ENCODE measurements at regions not wholly inside any gene's neighbourhood (a gene's known extent, or its start where the extent isn't known, plus 50 kb on each side); places are given as distances from the start of the nearest gene placed in this dataset.

DNA sequence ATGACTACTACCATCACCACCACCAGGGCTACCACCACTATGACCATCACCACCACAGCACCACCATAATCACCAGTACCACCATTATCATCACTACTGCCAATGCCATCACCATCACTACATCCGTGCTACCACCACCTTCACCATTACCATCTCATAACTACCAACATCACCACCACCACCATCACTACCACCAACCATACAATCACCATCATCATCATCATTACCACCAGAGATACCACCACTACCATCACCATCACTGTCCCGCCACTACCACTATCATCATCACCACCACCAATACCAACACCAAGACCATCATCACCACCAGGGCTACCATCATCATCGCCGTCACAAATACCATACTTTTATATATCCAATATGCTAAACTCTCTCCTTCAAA is 369.6 kb upstream of the DYNLRB2 start:
- no peak overlapping the region for H3K27ac ChIP-seq (ENCODE audit: insufficient read depth, low read depth, low read length, poor library complexity, severe bottlenecking)
- H3K9me3 ChIP-seq (ENCODE audit: control insufficient read depth, low read length) = peaks cover 4% of the 10 kb centered on the region
- H3K27me3 ChIP-seq (ENCODE audit: control insufficient read depth, insufficient read depth, low read length, poor library complexity, severe bottlenecking) = no peaks in the 10 kb centered on the region
- 93% methylated on average over 4 of the region's 4 CpGs for WGBS, 2 experiments
- H3K36me3 ChIP-seq (ENCODE audit: control insufficient read depth, insufficient read depth, low read length) = no peaks in the 10 kb centered on the region
- no peaks in the 10 kb centered on the region for H3K4me1 ChIP-seq (ENCODE audit: control insufficient read depth, insufficient read depth, low read length)
- H3K4me3 ChIP-seq (ENCODE audit: insufficient read depth, low read depth, low read length) = no peak overlapping the region

GRCh38 chr16:80167657-80168390 is 373.0 kb upstream of the DYNLRB2 start:
- 85 to 91% methylated on average over 9 to 10 of the region's 10 CpGs for WGBS, 2 experiments
- Histone ChIP-seq H3K4me1 (ENCODE audit: control insufficient read depth, insufficient read depth, low read length) (no peaks in the 10 kb centered on the region), H3K4me3 (ENCODE audit: insufficient read depth, low read depth, low read length) (no peak overlapping the region), H3K27me3 (ENCODE audit: control insufficient read depth, insufficient read depth, low read length, poor library complexity, severe bottlenecking) (no peaks in the 10 kb centered on the region), H3K36me3 (ENCODE audit: control insufficient read depth, insufficient read depth, low read length) (no peaks in the 10 kb centered on the region), H3K9me3 (ENCODE audit: control insufficient read depth, low read length) (peaks cover 4% of the 10 kb centered on the region), H3K27ac (ENCODE audit: insufficient read depth, low read depth, low read length, poor library complexity, severe bottlenecking) (no peak overlapping the region)

DNA sequence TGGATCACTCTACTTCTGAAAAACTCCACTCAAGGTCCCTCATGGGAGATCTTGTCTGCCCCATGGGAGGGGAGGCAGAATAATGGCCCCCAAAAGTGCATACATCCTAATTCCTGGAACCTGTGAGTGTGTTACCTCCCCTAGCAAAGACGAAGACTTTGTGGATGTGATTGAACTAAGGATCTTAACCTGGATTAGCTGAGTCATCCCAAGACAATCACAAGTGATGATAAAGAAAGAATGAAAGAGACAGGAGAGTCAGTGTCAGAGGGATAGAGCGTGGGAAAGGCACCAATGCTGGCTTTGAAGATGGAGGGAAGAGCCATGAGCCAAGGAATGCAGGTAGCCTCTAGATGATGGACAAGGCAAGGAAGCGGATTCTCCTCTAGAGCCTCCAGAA is 374.7 kb upstream of the DYNLRB2 start:
- 90 to 96% methylated on average over 3 of the region's 3 CpGs for WGBS, 2 experiments

GRCh38 chr16:80164966-80165550 is 375.7 kb upstream of the DYNLRB2 start:
- Histone ChIP-seq H3K36me3 (ENCODE audit: control insufficient read depth, insufficient read depth, low read length) (no peaks in the 10 kb centered on the region), H3K4me1 (ENCODE audit: control insufficient read depth, insufficient read depth, low read length) (no peaks in the 10 kb centered on the region), H3K27ac (ENCODE audit: insufficient read depth, low read depth, low read length, poor library complexity, severe bottlenecking) (no peak overlapping the region), H3K4me3 (ENCODE audit: insufficient read depth, low read depth, low read length) (no peak overlapping the region), H3K27me3 (ENCODE audit: control insufficient read depth, insufficient read depth, low read length, poor library complexity, severe bottlenecking) (no peaks in the 10 kb centered on the region), H3K9me3 (ENCODE audit: control insufficient read depth, low read length) (peaks cover 4% of the 10 kb centered on the region)
- WGBS, 2 experiments = 60 to 72% methylated on average over 3 to 5 of the region's 5 CpGs

More for the DNA sequence above, 374.7 kb upstream of the DYNLRB2 start:
- Histone ChIP-seq H3K4me3 (ENCODE audit: insufficient read depth, low read depth, low read length) (no peak overlapping the region), H3K27ac (ENCODE audit: insufficient read depth, low read depth, low read length, poor library complexity, severe bottlenecking) (no peak overlapping the region), H3K4me1 (ENCODE audit: control insufficient read depth, insufficient read depth, low read length) (no peaks in the 10 kb centered on the region), H3K9me3 (ENCODE audit: control insufficient read depth, low read length) (peaks cover 4% of the 10 kb centered on the region), H3K27me3 (ENCODE audit: control insufficient read depth, insufficient read depth, low read length, poor library complexity, severe bottlenecking) (no peaks in the 10 kb centered on the region), H3K36me3 (ENCODE audit: control insufficient read depth, insufficient read depth, low read length) (no peaks in the 10 kb centered on the region)

DNA sequence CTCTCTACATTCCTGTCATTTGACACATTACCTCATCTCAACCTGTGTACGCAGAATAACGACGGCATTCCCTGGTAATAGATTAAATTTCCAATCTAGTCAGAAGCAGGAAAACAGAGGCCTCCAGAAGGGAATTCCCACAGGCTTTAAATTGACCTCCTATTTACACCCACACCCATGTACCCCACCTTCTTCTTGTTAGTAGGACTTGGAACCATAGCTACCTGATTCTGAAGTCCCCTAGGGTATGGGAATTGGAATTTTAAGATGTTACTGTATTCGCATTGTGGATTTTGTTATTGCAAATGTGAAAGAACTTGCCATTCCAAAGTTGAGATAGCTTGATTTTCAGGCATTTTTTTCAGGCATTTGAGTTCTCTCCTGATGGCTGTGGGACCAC is 377.5 kb upstream of the DYNLRB2 start:
- no peaks in the 10 kb centered on the region for H3K27me3 ChIP-seq (ENCODE audit: control insufficient read depth, insufficient read depth, low read length, poor library complexity, severe bottlenecking)
- WGBS, 2 experiments = 91% methylated on average over 4 of the region's 4 CpGs
- peaks cover 4% of the 10 kb centered on the region for H3K9me3 ChIP-seq (ENCODE audit: control insufficient read depth, low read length)
- no peaks in the 10 kb centered on the region for H3K4me1 ChIP-seq (ENCODE audit: control insufficient read depth, insufficient read depth, low read length)
- H3K4me3 ChIP-seq (ENCODE audit: insufficient read depth, low read depth, low read length) = no peak overlapping the region
- H3K27ac ChIP-seq (ENCODE audit: insufficient read depth, low read depth, low read length, poor library complexity, severe bottlenecking) = no peak overlapping the region
- H3K36me3 ChIP-seq (ENCODE audit: control insufficient read depth, insufficient read depth, low read length) = no peaks in the 10 kb centered on the region

DNA sequence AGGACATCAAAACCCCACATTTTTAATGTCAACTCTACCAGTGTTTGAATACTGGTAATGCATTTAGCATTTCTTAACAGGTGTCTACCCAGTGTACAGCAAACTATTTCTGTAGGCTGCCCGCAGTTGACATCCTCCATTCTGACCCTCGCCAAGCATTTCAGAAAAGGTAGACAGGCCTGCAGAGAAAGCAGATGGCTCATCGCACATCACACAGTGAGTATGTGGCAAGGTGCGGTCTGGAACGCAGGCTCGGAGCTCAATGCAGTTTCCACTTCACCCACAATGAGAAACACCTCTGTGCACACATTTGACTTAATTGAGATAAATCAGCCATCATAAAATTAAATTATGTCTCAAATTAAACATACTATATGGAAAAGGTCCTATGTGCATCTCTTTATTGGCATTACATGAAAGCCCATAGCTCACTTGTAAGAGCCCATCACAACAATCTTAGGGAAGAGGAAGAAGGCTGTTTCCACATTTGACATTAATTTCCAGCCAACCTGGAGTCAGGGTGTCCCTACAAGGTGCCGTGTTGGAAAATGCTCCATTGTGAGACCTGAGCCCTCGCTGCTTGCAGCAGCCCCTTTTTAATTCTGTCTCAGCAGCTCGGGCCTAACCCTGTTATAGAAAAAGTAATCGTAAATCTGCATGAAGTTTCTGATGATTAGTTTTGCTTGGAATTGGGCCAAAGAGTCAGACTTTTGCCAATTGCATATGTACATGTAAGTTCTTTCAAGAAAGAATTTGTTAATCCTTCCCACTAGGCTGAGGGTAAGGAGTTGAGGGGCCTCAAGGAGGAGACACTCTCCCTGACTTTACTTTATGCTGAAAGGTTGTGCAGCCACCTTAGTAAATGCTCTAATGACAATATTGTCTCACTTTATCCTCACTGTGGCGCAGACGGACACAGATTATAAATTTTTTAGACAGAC is 378.7 kb upstream of the DYNLRB2 start:
- Histone ChIP-seq H3K4me3 (ENCODE audit: insufficient read depth, low read depth, low read length) (no peak overlapping the region), H3K27me3 (ENCODE audit: control insufficient read depth, insufficient read depth, low read length, poor library complexity, severe bottlenecking) (no peaks in the 10 kb centered on the region), H3K27ac (ENCODE audit: insufficient read depth, low read depth, low read length, poor library complexity, severe bottlenecking) (no peak overlapping the region), H3K36me3 (ENCODE audit: control insufficient read depth, insufficient read depth, low read length) (no peaks in the 10 kb centered on the region), H3K4me1 (ENCODE audit: control insufficient read depth, insufficient read depth, low read length) (no peaks in the 10 kb centered on the region), H3K9me3 (ENCODE audit: control insufficient read depth, low read length) (peaks cover 4% of the 10 kb centered on the region)
- 92 to 94% methylated on average over 12 of the region's 12 CpGs for WGBS, 2 experiments

DNA sequence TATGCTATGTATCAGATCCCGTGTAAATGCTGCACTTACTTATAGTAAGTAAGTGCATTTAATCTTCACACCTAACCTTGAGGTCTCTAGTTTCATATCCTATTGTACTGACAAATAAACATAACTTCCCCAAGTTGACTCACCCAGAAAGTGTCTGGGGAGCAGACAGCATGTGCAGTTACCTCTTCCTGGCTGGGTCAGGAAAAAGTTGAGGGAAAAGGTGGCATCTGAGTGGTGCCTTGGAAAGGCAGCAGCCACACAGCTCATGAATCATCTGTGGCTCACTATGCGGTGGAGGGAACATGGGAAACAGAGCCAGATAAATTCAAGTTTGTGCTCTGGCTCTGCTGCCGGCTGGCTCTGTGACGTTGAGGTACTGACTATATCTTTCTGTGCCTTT is 382.0 kb upstream of the DYNLRB2 start:
- no peaks in the 10 kb centered on the region for H3K9me3 ChIP-seq (ENCODE audit: control insufficient read depth, low read length)
- 96% methylated on average over 4 of the region's 4 CpGs for WGBS, 2 experiments
- H3K4me3 ChIP-seq (ENCODE audit: insufficient read depth, low read depth, low read length) = no peak overlapping the region
- no peaks in the 10 kb centered on the region for H3K4me1 ChIP-seq (ENCODE audit: control insufficient read depth, insufficient read depth, low read length)
- H3K36me3 ChIP-seq (ENCODE audit: control insufficient read depth, insufficient read depth, low read length) = no peaks in the 10 kb centered on the region
- H3K27ac ChIP-seq (ENCODE audit: insufficient read depth, low read depth, low read length, poor library complexity, severe bottlenecking) = no peak overlapping the region
- no peaks in the 10 kb centered on the region for H3K27me3 ChIP-seq (ENCODE audit: control insufficient read depth, insufficient read depth, low read length, poor library complexity, severe bottlenecking)

DNA sequence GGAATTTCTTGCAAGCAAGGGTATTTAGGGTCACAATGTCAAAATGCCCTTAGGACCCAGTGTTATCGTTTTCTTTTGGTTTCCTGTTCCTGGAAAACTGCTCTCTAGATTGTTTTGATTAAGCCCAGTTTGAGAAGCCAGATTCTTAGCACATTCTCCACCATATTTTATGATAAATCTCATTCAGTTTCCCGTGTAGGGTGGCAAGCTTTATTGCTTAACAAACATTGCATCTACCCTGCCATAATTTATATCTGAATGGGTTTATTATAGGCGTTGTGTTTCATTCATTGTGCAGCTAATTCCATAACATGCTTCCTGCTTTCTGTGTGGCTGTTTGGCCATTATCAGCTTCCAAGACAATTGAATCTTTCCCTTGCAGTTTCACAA is 389.1 kb upstream of the DYNLRB2 start:
- no peaks in the 10 kb centered on the region for H3K36me3 ChIP-seq (ENCODE audit: control insufficient read depth, insufficient read depth, low read length)
- H3K4me3 ChIP-seq (ENCODE audit: insufficient read depth, low read depth, low read length) = no peak overlapping the region
- H3K27me3 ChIP-seq (ENCODE audit: control insufficient read depth, insufficient read depth, low read length, poor library complexity, severe bottlenecking) = no peaks in the 10 kb centered on the region
- peaks cover 8% of the 10 kb centered on the region for H3K4me1 ChIP-seq (ENCODE audit: control insufficient read depth, insufficient read depth, low read length)
- H3K27ac ChIP-seq (ENCODE audit: insufficient read depth, low read depth, low read length, poor library complexity, severe bottlenecking) = no peak overlapping the region
- H3K9me3 ChIP-seq (ENCODE audit: control insufficient read depth, low read length) = no peaks in the 10 kb centered on the region
- 92 to 96% methylated on average over 3 of the region's 3 CpGs for WGBS, 2 experiments

DNA sequence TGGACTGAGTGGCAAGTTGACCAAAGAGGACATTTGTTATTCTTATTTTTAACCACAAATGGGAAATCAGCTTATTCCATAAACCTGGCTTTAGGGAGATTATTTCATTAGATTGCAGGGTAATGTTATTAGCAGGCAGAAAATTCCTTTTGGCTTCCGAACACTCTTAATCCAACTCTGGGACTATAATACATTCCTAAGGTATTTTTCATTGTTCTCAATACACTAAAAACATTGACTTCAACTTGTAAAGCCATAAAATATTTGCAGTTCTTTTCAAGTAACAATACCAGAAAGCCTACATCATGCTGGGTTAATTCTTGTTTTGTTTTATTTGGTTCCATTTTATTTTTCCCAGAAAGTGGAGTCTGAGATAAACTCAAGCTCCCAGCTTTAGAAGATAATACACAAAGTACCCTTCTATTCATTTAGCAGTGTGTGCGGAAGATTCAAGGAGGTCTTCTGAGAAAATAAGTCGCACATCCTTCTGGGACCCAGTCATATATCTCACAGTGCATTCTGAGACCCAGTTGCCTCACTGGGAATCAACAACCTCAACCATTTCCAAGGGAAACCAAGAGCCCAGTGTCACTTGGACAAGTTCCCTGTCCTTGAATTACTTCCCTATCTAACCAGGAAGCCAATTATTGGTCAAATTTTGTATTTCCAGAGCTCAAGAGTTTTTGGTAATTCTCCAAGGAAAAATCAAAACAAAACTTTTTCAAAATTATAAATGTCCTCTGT is 389.6 kb upstream of the DYNLRB2 start:
- H3K27me3 ChIP-seq (ENCODE audit: control insufficient read depth, insufficient read depth, low read length, poor library complexity, severe bottlenecking) = no peaks in the 10 kb centered on the region
- no peak overlapping the region for H3K4me3 ChIP-seq (ENCODE audit: insufficient read depth, low read depth, low read length)
- H3K9me3 ChIP-seq (ENCODE audit: control insufficient read depth, low read length) = no peaks in the 10 kb centered on the region
- no peaks in the 10 kb centered on the region for H3K36me3 ChIP-seq (ENCODE audit: control insufficient read depth, insufficient read depth, low read length)
- WGBS, 2 experiments = 93 to 97% methylated on average over 3 of the region's 3 CpGs
- peaks cover 8% of the 10 kb centered on the region for H3K4me1 ChIP-seq (ENCODE audit: control insufficient read depth, insufficient read depth, low read length)
- no peak overlapping the region for H3K27ac ChIP-seq (ENCODE audit: insufficient read depth, low read depth, low read length, poor library complexity, severe bottlenecking)
